Activated CD4-positive, alpha-beta T cell treated with anti-CD3 and anti-CD28 coated beads for 36 hours (primary cell): ENCODE measurements at regions not wholly inside any gene's neighbourhood (a gene's known extent, or its start where the extent isn't known, plus 50 kb on each side); places are given as distances from the start of the nearest gene placed in this dataset.

Source experiments
- ATAC-seq: fragments of 200-7000 bp; cut with Tn5 transposase; one replicate; pipeline ENCODE4 v1.10.0; 2021; ENCODE audit warnings: mild to moderate bottlenecking, moderate library complexity
- CTCF ChIA-PET: fragments of 350-600 bp; sonication (Branson Sonifier 250); formaldehyde crosslinking; loops from one replicate; lab custom pipeline; 2021; ENCODE audit warnings: antibody characterized with exemption; lab: Charles Lee
- POLR2A ChIA-PET: fragments of 350-600 bp; sonication (Branson Sonifier 250); formaldehyde crosslinking; loops from one replicate; lab custom pipeline; 2021; ENCODE audit warnings: antibody characterized with exemption, inconsistent platforms; lab: Charles Lee
- DNase-seq: peaks from one replicate; pipeline ENCODE4 v3.0.0-alpha.2; 2020
- H3K27ac Mint-ChIP-seq: one replicate; pipeline ENCODE4 v1.8.0; 2021; ENCODE audit warnings: mixed read lengths
- H3K27me3 Mint-ChIP-seq: one replicate; pipeline ENCODE4 v1.8.0; 2021; ENCODE audit warnings: mixed read lengths
- H3K36me3 Mint-ChIP-seq: one replicate; pipeline ENCODE4 v1.8.0; 2021; ENCODE audit warnings: low read depth, mixed read lengths
- H3K4me1 Mint-ChIP-seq: one replicate; pipeline ENCODE4 v1.8.0; 2021; ENCODE audit warnings: mixed read lengths
- H3K4me3 Mint-ChIP-seq: one replicate; pipeline ENCODE4 v1.8.0; 2021; ENCODE audit warnings: mild to moderate bottlenecking, moderate library complexity, mixed read lengths
- H3K9me3 Mint-ChIP-seq: one replicate; pipeline ENCODE4 v1.8.0; 2021; ENCODE audit warnings: low read depth, mixed read lengths
- intact Hi-C, 2 experiments: fragments of 100-400 bp; cut with DNase I in 1 of 2; cut with micrococcal nuclease in 1 of 2; formaldehyde crosslinking; loops; one replicate each; pipeline versions ENCODE4 v1.14.2 to v1.15.1; 2022 to 2024; cut with DNase I, micrococcal nuclease

DNA sequence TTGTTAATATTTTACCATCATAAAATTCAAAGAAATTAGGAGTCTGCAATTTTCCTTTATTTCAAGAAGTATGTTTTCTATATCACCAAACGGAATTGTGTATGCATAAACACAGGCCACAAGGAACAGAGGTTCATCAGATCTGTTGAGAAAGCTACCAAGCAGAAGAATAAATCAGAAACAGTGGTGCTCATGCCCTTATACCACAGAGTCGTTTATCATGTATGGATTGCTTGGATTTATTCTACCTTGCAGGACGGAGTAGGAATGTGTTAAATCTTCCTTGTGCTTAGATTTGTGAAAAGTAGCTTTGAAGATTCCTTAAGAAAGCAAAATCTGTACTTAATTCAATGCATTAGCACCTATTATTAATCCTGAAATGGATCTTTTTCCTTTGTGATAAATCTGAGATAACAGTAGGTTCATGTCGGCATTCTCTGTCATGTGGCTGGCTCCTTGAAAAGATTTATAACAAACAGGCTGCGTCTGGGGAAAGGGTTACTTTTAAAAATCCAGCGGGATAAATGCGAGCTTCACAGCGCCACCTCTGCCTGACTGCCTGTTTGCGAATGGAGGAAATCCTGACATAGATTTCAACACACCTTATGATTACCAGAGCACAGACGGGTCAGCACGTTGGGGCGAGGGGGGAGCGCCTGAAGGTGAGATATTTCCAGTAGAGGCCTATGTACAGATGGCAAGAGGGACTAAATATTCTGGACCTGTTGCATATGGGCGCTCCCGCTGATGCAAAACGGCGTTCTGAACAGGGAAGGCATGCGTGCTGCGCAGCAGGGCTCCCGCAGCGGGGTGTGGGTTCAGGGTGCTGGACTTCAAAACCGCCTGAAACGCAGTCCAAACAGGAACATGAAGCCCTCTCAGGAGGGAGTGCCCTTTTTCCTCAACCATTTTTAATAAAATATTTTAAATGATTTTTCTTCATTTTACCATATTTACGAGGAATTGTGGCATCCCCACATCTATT lies 445.5 kb upstream of the SGCG start:
- ChIA-PET CTCF (interaction anchor here (0.6 to 1.2 kb wide), 2 partner anchors 12 to 399 kb away, joined by 3 read pairs; no protein-coding TSS in a partner anchor), POLR2A (no interaction called here)
- no peaks in the 10 kb centered on the region for H3K9me3 Mint-ChIP-seq
- intact Hi-C loops: no loop called here
- ATAC-seq: no peak
- H3K4me3 Mint-ChIP-seq: no peak overlapping the region
- H3K27me3 Mint-ChIP-seq: peaks cover 16% of the 10 kb centered on the region
- H3K36me3 Mint-ChIP-seq: no peaks in the 10 kb centered on the region
- H3K4me1 Mint-ChIP-seq: no peaks in the 10 kb centered on the region
- DNase-seq: no peak
- no peak overlapping the region for H3K27ac Mint-ChIP-seq

DNA sequence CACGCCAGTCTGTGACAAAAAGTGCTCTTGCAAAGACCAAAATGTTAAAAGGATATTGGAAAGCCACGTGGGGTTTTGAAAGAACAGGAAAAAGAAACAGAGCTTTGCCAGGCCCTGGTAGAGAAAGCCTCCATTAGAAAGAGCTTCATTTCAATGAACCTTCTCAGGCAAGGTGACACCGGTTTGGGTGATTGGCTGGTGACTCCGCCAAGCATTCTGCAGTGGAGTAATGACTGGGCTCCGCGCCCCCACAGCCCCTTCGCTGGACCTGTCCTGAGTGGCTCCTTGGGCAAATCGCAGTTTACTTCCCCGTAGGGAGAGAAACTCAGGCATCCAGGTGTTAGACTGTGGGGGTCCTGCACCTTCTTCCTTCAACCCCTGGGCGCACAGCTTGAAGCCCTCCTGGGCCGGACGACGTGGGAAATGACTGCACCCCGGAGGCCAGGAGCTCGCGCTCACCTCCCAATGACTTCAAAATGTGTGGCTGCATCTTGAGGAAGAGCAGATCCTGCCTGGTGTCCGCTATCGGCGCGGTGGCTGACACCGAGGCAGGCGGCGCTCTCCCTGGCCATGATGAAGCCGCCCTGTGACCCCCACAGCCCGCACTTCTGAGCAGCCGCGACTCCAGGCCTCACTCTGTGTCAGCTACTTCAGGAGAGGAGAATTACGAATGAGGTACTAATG lies 444.6 kb upstream of the SGCG start:
- Mint-ChIP-seq H3K27me3 (peaks cover 17% of the 10 kb centered on the region), H3K36me3 (no peaks in the 10 kb centered on the region), H3K4me3 (no peak overlapping the region), H3K4me1 (no peaks in the 10 kb centered on the region), H3K27ac (no peak overlapping the region), H3K9me3 (no peaks in the 10 kb centered on the region)
- DNase-seq: no peak
- intact Hi-C loops: no loop called here
- ChIA-PET CTCF (interaction anchor here (0.6 kb wide), 1 partner anchor 15 kb away, joined by 3 read pairs; no protein-coding TSS in a partner anchor), POLR2A (no interaction called here)
- ATAC-seq: no peak

DNA sequence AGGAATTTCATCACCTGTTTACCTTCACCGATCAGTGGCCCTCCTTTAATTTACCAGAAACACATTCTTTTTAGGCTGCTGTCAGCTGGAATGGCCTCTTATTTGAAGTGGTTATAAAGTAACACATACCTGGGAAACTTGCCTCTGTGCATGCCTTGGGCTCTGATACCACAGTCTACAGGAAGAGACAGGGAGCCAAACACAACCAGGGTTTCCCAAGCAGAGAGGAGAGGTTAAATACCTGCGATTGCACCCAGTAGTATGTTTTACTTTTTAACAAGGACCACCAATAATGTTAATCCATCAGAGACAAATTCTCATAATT lies 444.0 kb upstream of the SGCG start:
- DNase-seq: no peak
- no peak for ATAC-seq
- no peak overlapping the region for H3K27ac Mint-ChIP-seq
- H3K9me3 Mint-ChIP-seq: no peaks in the 10 kb centered on the region
- ChIA-PET CTCF (interaction anchor here (0.8 kb wide), 1 partner anchor 55 kb away, joined by 4 read pairs; no protein-coding TSS in a partner anchor), POLR2A (no interaction called here)
- H3K27me3 Mint-ChIP-seq: peaks cover 17% of the 10 kb centered on the region
- H3K36me3 Mint-ChIP-seq: no peaks in the 10 kb centered on the region
- H3K4me3 Mint-ChIP-seq: no peak overlapping the region
- no peaks in the 10 kb centered on the region for H3K4me1 Mint-ChIP-seq
- intact Hi-C loops: no loop called here

DNA sequence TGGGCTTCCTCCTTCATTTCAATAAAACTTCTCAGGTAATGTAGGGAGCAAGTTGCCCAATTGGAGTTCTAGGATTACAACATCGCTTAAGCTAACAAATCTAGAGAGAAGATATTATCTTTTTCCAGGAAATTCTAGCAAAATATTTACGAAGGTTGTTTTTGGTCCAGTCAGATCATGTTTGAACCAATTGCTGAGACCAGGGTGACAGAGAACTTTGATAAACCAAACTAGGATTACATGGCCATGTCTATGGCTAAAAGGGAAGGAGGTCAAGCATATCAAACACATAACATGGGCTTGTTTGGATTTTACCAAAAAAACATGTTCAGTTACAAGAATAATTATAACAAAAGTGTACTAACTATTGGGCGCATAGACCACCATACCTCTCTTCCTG lies 442.4 kb upstream of the SGCG start:
- H3K36me3 Mint-ChIP-seq: no peaks in the 10 kb centered on the region
- intact Hi-C loops: no loop called here
- ChIA-PET POLR2A (no interaction called here), CTCF (no interaction called here)
- H3K9me3 Mint-ChIP-seq: no peaks in the 10 kb centered on the region
- peaks cover 17% of the 10 kb centered on the region for H3K27me3 Mint-ChIP-seq
- ATAC-seq (no peak), DNase-seq (no peak)
- no peak overlapping the region for H3K4me3 Mint-ChIP-seq
- H3K27ac Mint-ChIP-seq: no peak overlapping the region
- H3K4me1 Mint-ChIP-seq: no peaks in the 10 kb centered on the region

DNA sequence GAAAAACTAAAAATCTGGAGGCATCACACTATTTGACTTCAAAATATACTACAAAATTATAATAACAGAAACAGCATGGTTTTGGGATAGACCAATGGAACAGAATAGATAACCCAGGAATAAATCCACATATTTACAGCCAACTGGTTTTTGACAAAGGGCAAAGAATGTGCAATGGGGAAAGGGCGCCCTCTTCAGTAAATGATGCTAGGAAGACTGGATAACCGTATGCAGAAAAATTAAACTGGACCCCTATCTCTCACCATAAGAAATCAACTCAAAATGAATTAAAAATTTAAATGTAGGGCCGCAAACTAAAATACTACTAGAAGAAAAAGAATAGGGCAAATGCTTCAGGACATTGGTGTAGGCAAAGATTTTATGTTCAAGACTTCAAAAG lies 440.5 kb upstream of the SGCG start:
- intact Hi-C loops: no loop called here
- Mint-ChIP-seq H3K27ac (no peak overlapping the region), H3K9me3 (no peaks in the 10 kb centered on the region), H3K27me3 (peaks cover 11% of the 10 kb centered on the region), H3K36me3 (no peaks in the 10 kb centered on the region), H3K4me3 (no peak overlapping the region), H3K4me1 (no peaks in the 10 kb centered on the region)
- ATAC-seq (no peak), DNase-seq (peak; percentile 23)
- ChIA-PET POLR2A (no interaction called here), CTCF (no interaction called here)

DNA sequence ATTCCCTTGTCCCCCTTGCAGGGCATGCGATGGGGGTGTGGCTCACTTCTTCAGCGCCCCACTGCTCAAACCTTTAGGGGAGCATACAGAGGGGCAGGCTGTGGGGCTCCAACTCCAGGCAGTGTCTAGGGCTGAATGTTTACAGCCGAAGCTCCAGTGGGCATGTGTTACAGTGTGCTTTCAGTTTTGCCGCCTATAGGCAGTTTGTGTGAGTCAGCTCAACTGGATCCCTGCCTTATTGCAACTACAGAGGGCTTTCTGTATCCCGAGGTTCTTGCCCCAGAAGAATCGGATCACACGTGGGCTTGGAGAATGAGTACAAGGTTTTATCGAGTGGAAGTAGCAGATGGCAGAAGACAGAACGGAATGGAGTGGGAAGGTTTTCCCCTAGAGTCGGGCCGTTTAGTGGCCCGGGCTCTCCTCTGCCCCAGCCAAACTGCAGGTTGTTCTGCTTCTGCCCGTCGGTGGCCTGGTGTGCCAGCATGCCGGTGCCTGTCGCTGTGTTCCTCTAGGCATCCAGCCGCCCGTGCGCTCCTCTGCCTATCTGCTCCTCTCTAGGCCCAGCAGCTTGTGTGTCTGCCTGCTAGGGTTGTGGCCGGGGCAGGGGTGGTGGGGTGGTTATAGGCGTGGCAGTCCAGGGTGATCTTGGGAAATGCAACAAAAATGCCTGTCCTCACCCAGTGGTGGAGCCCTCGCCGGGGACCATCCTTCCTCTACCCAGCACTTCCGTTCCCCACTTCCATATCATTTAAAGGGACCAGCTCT lies 435.9 kb upstream of the SGCG start:
- intact Hi-C loops: no loop called here
- DNase-seq (no peak), ATAC-seq (no peak)
- ChIA-PET POLR2A (no interaction called here), CTCF (interaction anchor here (0.6 to 1.5 kb wide), 2 partner anchors 13 to 329 kb away, joined by 3 read pairs; no protein-coding TSS in a partner anchor)
- no peak overlapping the region for H3K4me3 Mint-ChIP-seq
- no peak overlapping the region for H3K27ac Mint-ChIP-seq
- H3K9me3 Mint-ChIP-seq: no peaks in the 10 kb centered on the region
- no peaks in the 10 kb centered on the region for H3K4me1 Mint-ChIP-seq
- peaks cover 2% of the 10 kb centered on the region for H3K27me3 Mint-ChIP-seq
- no peaks in the 10 kb centered on the region for H3K36me3 Mint-ChIP-seq

DNA sequence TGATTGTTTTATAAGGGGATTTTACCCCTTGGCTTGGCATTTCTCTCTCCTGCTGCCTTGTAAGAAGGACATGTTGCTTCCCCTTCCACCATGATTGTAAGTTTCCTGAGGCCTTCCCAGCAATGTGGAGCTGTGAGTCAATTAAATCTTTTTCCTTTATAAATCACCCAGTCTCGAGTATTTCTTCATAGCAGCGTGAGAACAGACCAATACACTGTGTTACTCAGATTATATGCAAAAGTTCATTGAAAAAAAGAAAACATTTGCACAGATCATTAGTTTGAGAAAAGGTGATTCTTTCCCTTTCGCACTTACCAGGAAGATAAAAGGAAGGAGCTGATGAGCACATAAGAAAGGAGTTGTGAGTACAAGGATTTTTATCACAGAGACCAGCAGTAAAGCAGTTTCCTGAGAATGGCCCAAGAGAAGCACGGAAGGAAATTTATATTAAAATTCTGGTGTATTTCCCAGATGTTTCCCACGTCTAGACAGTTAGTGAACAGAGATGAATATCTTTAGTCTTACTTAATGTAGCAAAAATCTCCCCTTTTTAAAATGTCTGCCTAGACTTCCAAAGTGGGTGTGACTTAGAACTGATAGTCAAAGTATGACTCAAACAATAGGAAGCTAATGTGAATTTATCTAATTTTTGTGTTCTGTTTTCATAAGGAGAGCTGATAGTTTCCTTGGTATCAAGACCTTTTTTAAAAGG lies 431.8 kb upstream of the SGCG start:
- intact Hi-C loops: no loop called here
- no peak for DNase-seq
- peaks cover 2% of the 10 kb centered on the region for H3K9me3 Mint-ChIP-seq

DNA sequence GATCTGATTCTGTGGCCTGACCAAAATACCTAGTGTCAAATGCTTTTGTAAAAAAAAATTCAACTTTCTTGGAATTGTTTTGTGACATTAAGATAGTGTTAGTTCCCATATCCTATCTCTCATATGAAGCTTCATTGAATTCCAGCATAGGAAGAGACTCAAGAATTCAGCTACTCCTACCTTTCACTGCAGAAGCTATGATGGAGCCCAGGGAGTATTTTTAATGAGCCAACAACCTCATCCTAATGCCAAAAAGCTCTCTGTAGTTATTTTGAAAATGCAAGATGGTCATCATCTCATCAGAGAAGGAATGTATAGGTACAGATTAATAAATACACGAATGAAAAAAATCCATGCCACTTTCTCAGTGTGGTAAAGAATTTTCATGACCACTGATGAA lies 431.2 kb upstream of the SGCG start:
- CTCF ChIA-PET: interaction anchor here (0.9 kb wide), 1 partner anchor 38 kb away, joined by 3 read pairs; no protein-coding TSS in a partner anchor
- POLR2A ChIA-PET: no interaction called here
- DNase-seq (no peak), ATAC-seq (no peak)
- no peaks in the 10 kb centered on the region for H3K36me3 Mint-ChIP-seq
- H3K4me3 Mint-ChIP-seq: no peak overlapping the region
- H3K4me1 Mint-ChIP-seq: no peaks in the 10 kb centered on the region
- H3K27ac Mint-ChIP-seq: no peak overlapping the region
- H3K9me3 Mint-ChIP-seq: peaks cover 2% of the 10 kb centered on the region
- intact Hi-C loops: no loop called here
- peaks cover 3% of the 10 kb centered on the region for H3K27me3 Mint-ChIP-seq

More for the DNA sequence above, 431.8 kb upstream of the SGCG start:
- no peak for ATAC-seq
- Mint-ChIP-seq H3K27ac (no peak overlapping the region), H3K4me3 (no peak overlapping the region), H3K36me3 (no peaks in the 10 kb centered on the region), H3K4me1 (no peaks in the 10 kb centered on the region), H3K27me3 (peaks cover 3% of the 10 kb centered on the region)
- CTCF ChIA-PET: interaction anchor here (0.9 kb wide), 1 partner anchor 37 kb away, joined by 3 read pairs; no protein-coding TSS in a partner anchor
- POLR2A ChIA-PET: no interaction called here

DNA sequence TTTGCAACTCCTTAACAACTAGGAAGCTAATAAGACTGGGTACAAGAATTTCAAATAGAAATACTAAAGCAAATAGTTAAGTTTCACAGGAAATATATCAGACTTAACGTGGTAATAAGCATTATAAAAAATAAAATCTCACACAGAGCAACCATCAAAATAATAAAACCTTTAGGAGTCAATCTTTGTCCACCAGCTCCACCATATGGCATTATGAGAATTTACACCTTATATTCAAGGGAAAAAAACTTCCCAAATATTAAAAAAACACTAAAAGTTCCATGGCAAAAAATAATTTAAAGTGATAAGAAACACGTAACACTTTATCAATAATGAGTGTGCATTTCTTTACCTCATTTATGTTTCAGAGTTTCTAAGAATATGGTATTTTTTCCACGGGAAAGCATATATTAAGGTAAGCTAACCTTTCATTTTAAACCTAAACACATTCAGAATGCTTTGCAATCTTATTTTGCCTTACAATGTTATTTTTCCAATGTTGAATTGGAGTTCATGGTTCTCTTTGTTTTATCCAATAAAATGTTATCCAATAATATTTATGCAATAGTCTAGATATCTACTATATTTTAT lies 423.2 kb upstream of the SGCG start:
- Mint-ChIP-seq H3K27ac (no peak overlapping the region), H3K36me3 (no peaks in the 10 kb centered on the region), H3K27me3 (peaks cover 2% of the 10 kb centered on the region), H3K9me3 (peaks cover 2% of the 10 kb centered on the region), H3K4me3 (no peak overlapping the region), H3K4me1 (no peaks in the 10 kb centered on the region)
- ChIA-PET POLR2A (no interaction called here), CTCF (interaction anchor here (0.5 to 1.2 kb wide), 3 partner anchors 13 to 800 kb away, joined by 3 to 4 read pairs (median 3); no protein-coding TSS in a partner anchor)
- no peak for ATAC-seq
- DNase-seq: no peak
- intact Hi-C loops: loop anchor here in 1 of 2 experiments (1.0 kb wide), 1 partner anchor 1132 kb away; no protein-coding TSS in a partner anchor

DNA sequence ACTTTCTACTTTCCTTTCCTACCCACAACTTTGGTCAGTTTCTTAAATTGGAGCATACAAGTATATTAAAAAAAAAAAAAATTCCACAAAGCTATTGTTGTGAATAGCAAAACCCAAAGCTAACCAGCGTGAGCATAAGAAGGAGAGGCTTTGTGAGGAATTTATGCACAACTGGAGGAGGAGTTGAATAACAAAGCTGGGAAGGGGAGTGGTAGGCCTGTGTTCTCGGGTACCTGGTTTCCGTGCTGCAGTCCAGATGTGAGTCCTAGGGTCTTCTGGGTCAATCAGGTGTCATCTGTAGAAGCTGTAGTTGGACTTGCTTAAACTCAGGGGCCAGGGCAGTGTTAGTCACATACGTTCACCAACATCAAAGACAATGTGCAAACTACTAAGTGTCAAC lies 422.5 kb upstream of the SGCG start:
- Mint-ChIP-seq H3K27me3 (peaks cover 2% of the 10 kb centered on the region), H3K9me3 (peaks cover 2% of the 10 kb centered on the region), H3K4me3 (no peak overlapping the region), H3K4me1 (no peaks in the 10 kb centered on the region), H3K27ac (no peak overlapping the region), H3K36me3 (no peaks in the 10 kb centered on the region)
- DNase-seq (no peak), ATAC-seq (no peak)
- ChIA-PET POLR2A (no interaction called here), CTCF (interaction anchor here (0.5 to 1.2 kb wide), 5 partner anchors 13 to 1120 kb away, joined by 3 to 4 read pairs (median 3); no protein-coding TSS in a partner anchor)
- intact Hi-C loops: no loop called here
